ENCODE measurements at regions not wholly inside any gene's neighbourhood (a gene's known extent, or its start where the extent isn't known, plus 50 kb on each side); places are given as distances from the start of the nearest gene placed in this dataset.

- no peak for DNase-seq
Observed at GRCh38 chr1:193525917-193526710, 339.7 kb upstream of the B3GALT2 start.

- no peak for DNase-seq
Observed at GRCh38 chr1:193525411-193525810, 339.0 kb upstream of the B3GALT2 start.

GRCh38 chr1:193524616-193525015 is 338.2 kb upstream of the B3GALT2 start:
- DNase-seq, result no peak

GRCh38 chr1:193524021-193524420 is 337.6 kb upstream of the B3GALT2 start:
- DNase-seq, result no peak

GRCh38 chr1:193520472-193520871 is 334.1 kb upstream of the B3GALT2 start:
- DNase-seq, result no peak

- DNase-seq, result no peak
Observed at GRCh38 chr1:193519922-193520321, 333.5 kb upstream of the B3GALT2 start.

GRCh38 chr1:193516755-193517388 is 330.5 kb upstream of the B3GALT2 start:
- DNase-seq, result no peak

GRCh38 chr1:193514397-193514796 is 328.0 kb upstream of the B3GALT2 start:
- no peak for DNase-seq

GRCh38 chr1:193513032-193513431 is 326.6 kb upstream of the B3GALT2 start:
- no peak for DNase-seq

GRCh38 chr1:193504920-193505319 is 318.5 kb upstream of the B3GALT2 start:
- DNase-seq, result no peak

- no peak for DNase-seq
Observed at GRCh38 chr1:193498088-193498655, 311.8 kb upstream of the B3GALT2 start.

GRCh38 chr1:193494368-193494767 is 308.0 kb upstream of the B3GALT2 start:
- no peak for DNase-seq

- DNase-seq, result no peak
Observed at GRCh38 chr1:193489191-193489590, 302.8 kb upstream of the B3GALT2 start.

GRCh38 chr1:193487722-193488121 is 301.3 kb upstream of the B3GALT2 start:
- DNase-seq, result no peak

GRCh38 chr1:193486671-193487229 is 300.3 kb upstream of the B3GALT2 start:
- peak; percentile 1 for DNase-seq

GRCh38 chr1:193480755-193481154 is 294.3 kb upstream of the B3GALT2 start:
- DNase-seq, result no peak

GRCh38 chr1:193479187-193479586 is 292.8 kb upstream of the B3GALT2 start:
- no peak for DNase-seq

- DNase-seq, result no peak
Observed at GRCh38 chr1:193476748-193477147, 290.3 kb upstream of the B3GALT2 start.

- DNase-seq, result no peak
Observed at GRCh38 chr1:193473932-193474331, 287.5 kb upstream of the B3GALT2 start.

GRCh38 chr1:193472838-193473398 is 286.5 kb upstream of the B3GALT2 start:
- no peak for DNase-seq

- DNase-seq, result no peak
Observed at GRCh38 chr1:193472430-193472829, 286.0 kb upstream of the B3GALT2 start.

- DNase-seq, result no peak
Observed at GRCh38 chr1:193471981-193472380, 285.6 kb upstream of the B3GALT2 start.

- no peak for DNase-seq
Observed at GRCh38 chr1:193463326-193463932, 277.0 kb upstream of the B3GALT2 start.

All from fibroblast of skin of abdomen (primary cell).